Middle frontal gyrus (tissue), 1 donor: ENCODE measurements at regions not wholly inside any gene's neighbourhood (a gene's known extent, or its start where the extent isn't known, plus 50 kb on each side); places are given as distances from the start of the nearest gene placed in this dataset.

Experiments used
- DNase-seq: peaks from one replicate; pipeline ENCODE4 v3.0.0-alpha.2; 2015; ENCODE audit warnings: low spot score; ENCODE audit errors: extremely low spot score

DNA sequence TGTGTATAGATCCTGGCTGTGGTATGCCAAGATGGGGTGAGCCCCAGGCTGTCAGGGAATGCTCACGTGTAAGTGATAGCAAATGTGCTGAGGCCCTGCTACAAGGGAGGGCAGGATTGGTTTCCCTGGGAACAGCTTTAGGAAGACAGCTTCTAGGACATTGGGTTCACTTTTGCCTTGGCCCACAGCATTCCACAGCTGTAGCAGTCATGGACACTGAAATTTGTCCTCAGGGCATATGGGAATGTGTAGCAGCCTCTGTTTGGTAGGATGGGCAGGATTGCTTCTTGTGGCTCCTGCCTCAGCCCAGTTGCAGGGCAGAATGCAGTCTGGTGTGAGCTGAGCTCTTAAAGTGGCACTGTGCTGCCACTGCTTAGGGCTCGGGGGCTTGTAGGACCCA, 1061.7 kb upstream of the WWC1 start:
- DNase-seq: no peak

DNA sequence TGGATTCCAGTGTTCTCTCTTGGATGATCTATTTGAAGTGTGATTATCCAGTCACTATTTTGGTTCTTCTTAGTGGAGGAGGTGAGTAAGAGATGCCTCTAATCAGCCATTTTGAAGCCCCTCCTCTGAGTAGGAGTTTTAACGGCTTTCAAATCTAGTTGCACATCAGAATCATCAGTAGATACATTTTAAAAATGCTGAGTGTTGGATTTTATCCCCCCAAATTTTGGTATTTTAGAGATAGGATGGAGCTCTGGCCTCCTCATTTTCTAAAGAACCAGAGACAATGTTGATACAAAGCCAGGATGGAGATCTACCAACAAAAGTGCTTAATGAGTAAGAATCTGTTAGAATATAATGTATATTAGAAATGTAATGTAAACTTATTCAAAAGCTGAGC, 1061.0 kb upstream of the WWC1 start:
- no peak for DNase-seq

DNA sequence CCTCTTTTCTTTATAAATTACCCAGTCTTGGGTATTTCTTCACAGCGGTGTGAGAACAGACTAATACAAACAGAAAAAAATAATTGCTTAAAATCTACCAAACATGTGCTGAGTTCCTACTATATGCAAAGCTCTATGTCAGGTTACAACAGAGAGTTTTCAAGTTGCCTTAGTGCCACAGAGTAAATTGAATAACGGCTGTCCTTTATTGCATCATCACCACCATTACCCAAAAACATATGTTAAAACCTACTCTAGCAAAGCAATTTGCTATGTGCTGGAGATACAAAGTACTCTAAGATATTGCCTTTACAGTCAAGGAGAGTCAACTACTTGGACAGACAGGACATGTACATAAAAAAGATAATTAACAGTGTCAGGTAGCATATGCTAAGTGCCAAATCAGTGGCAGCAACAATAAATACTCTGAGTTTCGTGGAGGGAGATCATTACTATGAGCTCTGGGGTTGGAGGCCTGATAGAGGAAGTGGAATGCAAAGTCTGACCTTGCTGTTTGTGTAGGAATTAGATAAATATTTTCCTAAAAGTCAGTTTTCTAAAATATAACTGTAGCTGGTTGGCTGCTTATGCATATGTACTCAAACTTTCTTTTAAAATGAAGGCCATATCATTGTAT, 1058.7 kb upstream of the WWC1 start:
- no peak for DNase-seq

DNA sequence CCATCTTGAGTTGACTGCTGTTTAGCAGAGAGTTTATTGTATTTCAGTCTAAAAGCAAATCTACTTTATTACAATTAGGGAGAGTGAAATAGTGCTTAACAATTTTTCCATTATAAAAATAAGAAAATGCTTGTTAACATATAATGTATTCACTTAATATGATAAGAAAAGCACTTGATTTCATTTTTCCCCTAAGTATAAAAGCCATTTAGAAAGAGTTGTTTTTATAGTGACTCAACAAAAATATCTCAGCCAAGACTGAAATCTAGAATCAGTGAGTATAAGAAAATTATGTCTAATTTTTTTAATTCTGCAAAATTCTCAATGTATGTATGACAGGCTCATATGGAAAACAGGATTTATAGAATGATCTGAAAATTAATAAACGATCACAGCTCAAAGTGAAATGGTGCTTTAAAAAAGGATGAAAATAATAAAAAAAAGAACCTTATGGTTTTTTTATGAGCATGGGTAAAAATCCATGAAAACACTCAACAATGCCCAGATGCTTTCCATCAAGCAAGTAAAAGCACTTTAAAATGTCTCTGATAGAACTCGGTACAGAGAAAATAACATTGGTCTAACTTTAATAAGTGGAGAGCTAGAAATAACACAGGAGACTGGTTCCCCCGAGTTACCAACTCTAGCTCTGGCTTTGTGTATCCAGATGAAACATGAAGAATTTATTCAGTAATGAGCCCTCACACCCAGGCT, 1057.8 kb upstream of the WWC1 start:
- no peak for DNase-seq

DNA sequence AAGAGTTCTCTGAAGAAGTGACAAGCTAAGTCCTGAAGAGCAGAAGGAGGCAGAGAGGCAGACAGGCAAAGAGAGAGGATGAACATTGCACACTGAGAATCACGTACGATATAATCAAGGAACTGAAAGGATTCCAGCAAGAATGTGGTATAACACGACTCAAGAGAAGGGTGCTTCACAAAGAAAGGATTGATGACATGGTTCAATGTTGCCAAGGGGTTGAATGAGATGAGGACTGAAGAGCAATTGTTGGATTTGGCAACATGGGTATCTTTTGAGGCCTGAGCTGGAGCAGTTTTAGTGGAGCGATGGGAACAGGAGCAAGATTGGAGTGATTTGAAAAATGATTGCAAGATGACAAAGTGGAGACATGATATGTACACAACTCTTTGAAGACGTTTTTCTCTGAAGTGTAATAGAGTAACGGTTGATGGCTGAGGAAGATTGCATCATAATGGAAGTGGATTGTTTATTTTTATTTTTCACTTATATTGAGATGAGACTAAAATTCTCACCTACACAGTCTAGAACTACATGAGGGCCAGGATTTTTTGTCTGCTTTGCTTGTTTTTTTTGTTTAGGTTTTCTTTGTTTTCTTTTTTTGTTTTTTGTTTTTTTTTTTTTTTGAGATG, 1049.9 kb upstream of the WWC1 start:
- no peak for DNase-seq

DNA sequence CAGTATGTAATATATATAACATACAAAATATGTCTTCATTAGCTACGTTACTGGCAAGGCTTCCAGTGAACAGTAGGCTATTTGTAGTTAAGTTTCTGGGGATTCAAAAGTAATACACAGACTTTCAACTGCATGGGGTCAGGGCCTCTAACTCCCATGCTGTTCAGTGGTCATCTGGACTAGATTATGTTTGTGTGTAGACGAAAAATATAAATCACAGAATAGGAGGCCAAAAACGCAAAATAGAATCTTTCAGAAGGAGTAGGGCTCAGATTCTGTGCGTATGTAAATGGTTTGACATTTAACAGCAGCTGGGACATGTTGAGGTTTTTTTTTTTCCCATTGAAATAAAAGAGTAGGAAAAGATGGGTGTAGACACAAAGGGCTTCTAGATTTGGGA, 1048.7 kb upstream of the WWC1 start:
- no peak for DNase-seq

DNA sequence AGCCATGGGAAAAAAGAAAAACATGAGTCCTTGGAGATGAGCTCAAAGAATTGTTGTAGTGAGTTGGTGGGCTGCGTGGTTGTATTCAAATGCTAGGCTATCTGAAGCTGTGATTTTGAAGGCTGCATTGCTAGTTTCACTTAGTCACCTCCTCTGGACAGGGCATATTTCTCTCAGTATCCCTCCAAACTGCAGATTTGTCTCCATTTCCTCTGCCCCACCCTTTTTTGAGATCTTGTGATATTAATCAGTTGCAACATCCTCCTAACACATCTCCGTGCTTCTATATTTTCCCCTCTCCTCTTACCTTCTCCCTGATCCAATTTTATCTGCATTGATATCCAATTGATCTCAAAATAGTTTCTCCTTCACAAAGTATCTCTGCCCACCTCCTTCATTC, 1048.0 kb upstream of the WWC1 start:
- no peak for DNase-seq

DNA sequence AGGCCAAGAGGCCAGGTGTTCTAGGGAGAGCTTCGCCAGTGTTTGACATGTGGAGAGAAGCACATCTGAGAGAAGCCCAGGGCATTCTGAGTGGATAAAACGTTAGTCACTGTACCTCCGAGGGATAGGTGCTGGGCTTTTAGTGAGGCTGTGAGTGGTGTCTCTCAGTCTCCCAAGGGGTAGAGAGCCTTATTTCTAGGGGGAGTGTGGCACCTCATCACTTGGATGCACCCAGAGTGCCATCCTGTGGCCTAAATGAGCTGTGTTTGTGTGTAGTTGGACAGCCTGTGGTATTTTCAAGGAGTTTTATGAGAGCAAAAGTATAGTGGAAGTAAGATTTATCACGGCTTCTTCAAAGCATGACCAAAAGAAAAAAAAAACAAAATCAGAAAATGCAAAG, 1046.9 kb upstream of the WWC1 start:
- DNase-seq: no peak

DNA sequence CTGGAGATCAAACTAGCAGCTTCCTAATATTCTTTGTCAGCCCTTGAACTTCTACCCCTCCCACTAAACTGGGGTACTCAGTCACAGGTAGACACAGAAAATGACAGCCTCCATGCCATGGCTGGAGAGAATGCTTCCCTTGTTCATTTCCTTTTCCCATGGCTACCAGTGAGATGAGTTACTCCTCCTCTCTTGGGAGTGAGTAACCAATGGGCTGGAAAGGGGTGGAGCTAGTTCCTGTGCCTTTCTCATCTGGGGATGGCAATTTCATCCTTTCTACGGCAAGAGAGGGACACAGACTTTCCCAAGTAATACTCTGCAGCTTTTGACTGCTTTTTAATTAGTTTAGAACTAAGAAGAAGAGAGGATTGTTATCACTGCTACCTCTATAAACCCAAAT, 1045.6 kb upstream of the WWC1 start:
- no peak for DNase-seq

DNA sequence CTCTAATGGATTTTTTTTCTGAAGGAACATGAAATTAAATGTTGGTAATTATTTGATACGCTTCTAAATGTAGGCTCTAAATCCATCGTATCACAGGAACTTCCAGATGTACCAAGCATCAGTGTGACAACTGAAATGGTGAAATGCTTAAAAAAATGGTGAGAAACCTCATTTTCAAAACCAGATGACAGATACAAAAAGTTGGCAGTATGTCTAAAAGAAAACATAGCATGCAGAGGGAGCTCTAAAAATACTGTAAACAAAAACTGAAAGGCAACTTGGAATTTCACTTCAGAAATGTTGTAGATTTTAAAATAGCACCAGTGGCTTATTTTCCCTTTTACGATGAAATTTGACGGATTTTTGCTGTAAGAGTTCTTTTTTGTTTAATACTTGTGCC, 1043.6 kb upstream of the WWC1 start:
- no peak for DNase-seq

DNA sequence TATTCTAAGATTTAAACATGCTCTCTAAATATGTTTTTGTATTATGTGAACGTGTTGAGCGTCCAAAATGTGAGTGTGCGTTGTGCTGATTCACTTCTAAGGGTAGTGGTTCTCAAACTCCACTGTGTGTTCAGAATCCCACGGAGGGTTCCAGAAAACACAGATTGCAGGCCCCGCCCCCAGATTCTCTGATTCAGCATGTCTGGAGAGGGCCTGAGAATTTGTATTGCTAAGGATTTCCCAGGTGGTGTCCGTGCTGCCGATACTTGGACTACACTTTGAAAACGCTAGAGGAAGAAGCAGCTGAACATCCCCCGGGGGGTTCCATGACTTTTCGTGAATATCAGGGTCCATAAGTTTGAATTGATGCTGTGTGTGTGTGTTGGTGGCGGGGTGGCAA, 1043.2 kb upstream of the WWC1 start:
- DNase-seq: no peak

DNA sequence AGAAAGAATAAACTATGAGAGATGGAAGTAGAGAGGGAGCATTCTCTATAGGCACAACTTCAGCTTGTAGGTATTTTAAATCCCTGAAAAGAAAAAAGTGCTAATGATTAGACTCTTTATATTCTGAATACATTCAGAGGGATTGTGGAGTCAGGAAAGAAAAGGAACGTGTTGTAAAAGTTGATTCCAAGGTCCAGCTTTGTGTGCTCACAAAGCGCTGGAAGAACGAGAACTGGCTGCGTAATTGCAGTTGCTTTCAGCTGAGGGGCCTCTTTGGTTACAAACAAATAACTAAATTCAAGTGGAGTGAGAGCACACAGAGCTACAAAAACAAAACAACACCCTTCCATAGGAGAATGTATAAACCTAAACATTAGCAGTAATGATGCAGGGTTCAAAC, 1040.4 kb upstream of the WWC1 start:
- DNase-seq: no peak

DNA sequence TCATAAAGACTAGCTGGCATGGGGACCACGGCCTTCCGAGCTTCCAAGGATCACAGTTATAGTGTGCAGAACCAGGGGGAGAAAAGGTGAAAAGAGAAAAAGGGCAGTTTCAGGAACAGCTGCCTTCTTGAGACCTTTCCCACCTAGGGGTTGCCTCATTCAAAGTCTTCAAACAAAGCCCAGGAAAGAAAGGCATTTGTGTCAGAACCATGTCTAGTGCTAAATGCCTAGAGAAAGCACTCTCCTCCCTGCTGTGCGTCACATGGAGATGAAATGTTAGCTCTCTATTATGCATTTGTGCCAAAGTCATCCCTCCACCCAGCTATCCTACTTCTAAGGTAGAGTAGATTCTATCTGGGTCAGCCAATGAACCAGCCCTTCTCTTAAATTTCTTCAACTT, 1037.3 kb upstream of the WWC1 start:
- DNase-seq: no peak

DNA sequence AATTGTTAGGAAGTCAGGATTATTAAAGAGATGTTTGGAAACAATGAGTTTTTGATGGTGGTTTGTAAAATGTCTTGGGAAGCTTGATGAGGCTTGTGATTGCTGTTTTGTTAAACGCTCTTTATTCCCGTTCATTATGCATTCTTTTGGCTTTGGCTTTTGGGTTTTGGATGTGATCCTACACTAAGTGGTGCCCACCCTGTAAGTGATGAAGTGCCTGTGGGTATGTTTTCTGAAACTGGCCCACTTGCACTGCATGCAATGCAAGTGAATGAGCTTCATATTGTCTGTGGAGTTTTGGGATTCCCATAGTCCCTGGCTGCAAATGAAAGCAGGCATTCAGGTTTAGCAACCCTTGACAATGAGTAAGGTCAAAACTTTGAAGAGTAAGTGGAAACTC, 1035.5 kb upstream of the WWC1 start:
- no peak for DNase-seq

DNA sequence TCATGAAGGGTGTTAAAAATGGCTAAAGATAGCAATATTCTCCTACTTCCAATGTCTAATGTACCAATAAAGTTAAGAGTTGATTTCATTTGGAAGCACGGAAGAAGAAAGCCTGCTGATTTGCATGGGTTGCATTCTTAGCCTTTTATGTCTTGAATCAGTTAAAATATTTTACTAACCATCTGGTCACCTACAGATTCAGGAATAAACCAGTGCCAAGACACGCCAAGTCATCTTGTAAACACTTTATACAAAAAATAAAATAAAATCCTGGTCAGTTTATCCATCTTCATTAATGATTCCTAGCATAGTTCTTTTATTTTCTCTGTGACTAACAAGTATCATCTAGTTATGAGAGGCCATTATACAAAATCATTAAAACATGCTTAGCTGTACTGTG, 1031.6 kb upstream of the WWC1 start:
- DNase-seq: no peak

DNA sequence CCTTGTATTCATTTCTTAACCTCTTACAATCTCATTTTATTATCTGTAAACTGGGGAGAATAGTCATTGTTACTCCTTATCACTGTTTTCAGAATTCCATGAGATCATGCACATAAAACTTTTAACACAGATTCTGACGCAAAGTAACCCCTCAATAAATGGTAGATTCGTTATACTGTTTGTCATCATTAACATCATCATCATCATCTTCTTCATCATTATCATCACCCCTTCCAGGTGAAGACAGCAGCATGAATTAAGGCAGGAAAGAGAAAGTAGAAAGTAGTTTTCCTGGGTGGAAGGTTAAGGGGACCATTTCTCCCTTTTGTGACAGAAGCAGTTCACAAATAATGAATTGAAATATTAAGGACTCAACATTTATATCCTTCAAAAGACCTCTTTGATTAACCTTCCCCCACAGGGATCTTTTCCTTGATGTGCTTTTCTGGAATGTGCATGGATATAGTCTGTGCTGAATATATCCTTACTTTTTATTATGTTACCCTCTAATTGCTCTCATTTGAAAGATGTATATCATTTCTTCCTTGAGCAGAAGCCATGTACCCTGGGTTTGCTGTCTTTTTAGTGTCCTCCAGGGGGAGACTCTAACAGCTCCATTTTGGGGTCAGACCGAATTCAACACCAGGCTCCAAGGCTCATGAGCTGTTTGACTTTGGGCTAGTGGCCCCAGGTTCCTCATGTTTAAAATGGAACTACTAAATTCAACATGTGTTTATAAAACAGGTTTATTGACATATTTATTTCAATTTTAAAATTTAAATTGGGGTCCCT, 1029.9 kb upstream of the WWC1 start:
- DNase-seq: no peak

DNA sequence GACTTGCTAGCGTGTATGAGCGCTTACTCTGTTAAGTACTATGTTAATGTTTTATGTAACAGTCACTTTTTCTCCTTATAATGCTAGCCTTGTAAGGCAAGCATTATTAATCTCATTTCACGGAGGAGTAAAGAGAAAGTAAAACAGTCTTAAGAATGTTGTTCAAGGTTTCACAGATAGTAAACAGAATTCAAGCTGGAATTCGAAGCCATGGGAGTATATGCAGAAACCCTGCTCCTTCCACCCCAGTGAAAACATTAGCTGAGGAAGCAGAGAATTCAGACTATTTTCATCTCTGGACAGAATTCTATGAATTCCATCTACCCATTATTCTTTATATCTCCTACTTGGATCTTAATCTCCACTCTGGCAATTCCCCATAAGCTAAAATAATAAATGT, 1028.3 kb upstream of the WWC1 start:
- no peak for DNase-seq

DNA sequence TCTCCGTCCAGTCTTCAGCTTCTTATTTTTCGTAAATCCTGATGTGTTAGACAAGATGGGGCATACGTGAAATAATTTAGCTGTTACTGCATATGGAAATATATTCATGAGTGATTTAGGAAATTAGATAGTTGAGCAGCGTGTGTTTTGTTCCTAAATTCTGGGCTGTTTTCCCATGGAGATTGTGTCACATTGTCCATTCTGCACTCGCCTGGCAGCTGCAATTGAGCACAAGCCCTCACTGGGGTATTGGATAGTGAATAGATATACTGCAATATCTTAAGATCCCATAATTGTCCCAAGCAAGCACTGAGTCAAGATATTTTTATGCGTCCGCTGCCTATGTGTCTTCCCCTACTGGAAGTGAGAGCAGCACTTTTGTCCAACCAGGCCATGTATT, 1027.1 kb upstream of the WWC1 start:
- DNase-seq: no peak

DNA sequence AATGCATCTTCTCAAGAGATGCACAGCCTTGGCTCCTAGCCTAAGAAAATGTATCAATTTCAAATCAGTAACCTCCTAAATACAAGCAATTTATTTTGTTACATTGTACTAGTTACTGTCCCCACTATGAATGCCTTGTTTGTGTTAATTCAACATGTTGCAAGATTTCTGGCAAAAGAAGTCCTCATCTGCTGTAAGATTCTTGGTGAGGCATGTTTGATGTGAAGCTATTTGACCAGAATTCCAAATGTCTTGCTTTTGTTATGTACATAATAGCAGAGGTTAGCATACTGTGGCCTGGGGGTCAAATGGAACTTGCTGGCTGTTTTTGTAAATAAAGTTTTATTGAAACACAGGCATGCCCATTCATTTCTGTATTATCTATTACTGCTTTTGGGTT, 1023.1 kb upstream of the WWC1 start:
- DNase-seq: no peak

DNA sequence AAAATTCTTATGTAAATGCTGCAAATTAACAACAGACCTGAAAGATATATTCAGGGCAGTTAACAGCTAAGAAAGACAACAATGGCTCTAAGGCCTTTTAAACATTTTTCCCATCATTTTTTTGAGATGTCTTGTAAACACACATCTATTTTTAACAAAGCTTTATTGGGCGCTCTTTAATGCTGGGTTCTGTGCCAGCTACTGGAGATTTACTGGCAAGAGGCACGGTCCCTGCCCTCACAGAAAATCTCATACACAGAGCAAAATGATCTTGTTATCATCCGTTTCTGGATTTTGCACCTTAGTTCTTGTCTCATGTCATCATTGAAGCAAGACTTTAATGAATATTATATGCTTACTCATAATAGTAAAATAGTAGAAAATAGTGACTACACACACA, 1022.3 kb upstream of the WWC1 start:
- DNase-seq: no peak

DNA sequence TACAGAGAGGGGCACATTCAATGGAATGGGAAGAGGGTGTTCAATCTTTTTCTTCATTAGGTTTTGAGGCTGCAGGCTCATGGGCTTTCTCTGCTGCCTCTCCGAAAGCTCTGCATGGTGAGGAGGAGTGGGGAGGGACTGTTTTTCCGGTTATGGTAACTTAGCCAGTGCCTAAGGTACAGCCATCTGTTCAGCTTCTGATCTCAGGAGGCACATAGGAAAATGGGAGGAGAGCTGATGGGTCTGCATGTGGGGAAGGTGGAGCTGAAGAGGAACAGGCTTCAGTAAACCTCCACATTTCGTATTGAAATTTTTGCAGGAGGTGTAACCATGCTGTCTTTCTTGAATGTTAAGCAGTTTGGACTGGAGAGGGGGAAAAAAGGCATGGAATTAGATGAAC, 1020.4 kb upstream of the WWC1 start:
- no peak for DNase-seq

DNA sequence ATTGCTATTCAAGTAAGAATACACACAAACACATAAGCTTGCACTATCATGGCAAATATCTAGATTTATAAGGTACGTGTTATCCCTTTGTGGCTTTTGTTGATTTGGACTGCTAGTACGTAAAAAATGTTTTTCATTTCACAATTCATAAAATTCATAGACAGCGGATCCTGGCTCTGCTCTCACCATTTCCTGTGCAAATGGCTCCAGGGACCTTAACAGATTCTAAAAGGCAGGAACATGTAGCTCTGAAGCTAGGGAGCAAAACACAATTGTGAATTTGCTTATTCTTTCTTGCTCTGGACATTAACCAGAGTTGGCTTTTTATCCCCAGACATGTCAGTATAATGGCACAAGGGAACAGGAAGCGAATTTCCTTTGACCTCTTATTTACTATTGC, 1019.9 kb upstream of the WWC1 start:
- DNase-seq: no peak
